Ectodermal cell (in vitro differentiated cells): ENCODE measurements at regions not wholly inside any gene's neighbourhood (a gene's known extent, or its start where the extent isn't known, plus 50 kb on each side); places are given as distances from the start of the nearest gene placed in this dataset.
"Not testable (repeated sequence)": the region's sequence is repeated elsewhere in the genome, so short reads cannot be mapped to it uniquely, and the experiment has no call there.

Experiments used
- H3K27ac ChIP-seq: 2 replicates; pipeline ENCODE4 v1.7.0; 2013; ENCODE audit warnings: mild to moderate bottlenecking, low read depth, low read length; ENCODE audit not compliant: insufficient read depth, poor library complexity, severe bottlenecking
- H3K27me3 ChIP-seq: 2 replicates; pipeline ENCODE4 v1.7.0; 2013; ENCODE audit warnings: mild to moderate bottlenecking, low read length; ENCODE audit not compliant: insufficient read depth, control insufficient read depth, poor library complexity, severe bottlenecking
- H3K36me3 ChIP-seq: one replicate; pipeline ENCODE4 v1.7.0; 2013; ENCODE audit warnings: low read length; ENCODE audit not compliant: control insufficient read depth, insufficient read depth
- H3K4me1 ChIP-seq: one replicate; pipeline ENCODE4 v1.7.0; 2013; ENCODE audit warnings: low read length; ENCODE audit not compliant: control insufficient read depth, insufficient read depth
- H3K4me3 ChIP-seq: 2 replicates; pipeline ENCODE4 v1.7.0; 2013; ENCODE audit warnings: low read depth, low read length, control low read depth; ENCODE audit not compliant: insufficient read depth
- H3K9me3 ChIP-seq: 2 replicates; pipeline ENCODE4 v1.7.0; 2013; ENCODE audit warnings: mild to moderate bottlenecking, low read length, moderate library complexity; ENCODE audit not compliant: control insufficient read depth
- WGBS, 2 experiments: methylation state at CpG; one replicate each; pipeline ENCODE4 v1.1.7; 2013; ENCODE audit warnings: missing lambda C conversion rate in 2 of 2; 5-methylcytosine and 5-hydroxymethylcytosine counted together

GRCh38 chr2:53353135-53354114 is 414.2 kb upstream of the CHAC2 start:
- Histone ChIP-seq H3K27ac (no peak overlapping the region), H3K4me1 (no peaks in the 10 kb centered on the region), H3K27me3 (no peaks in the 10 kb centered on the region), H3K9me3 (no peaks in the 10 kb centered on the region), H3K36me3 (no peaks in the 10 kb centered on the region), H3K4me3 (no peak overlapping the region)
- 73 to 86% methylated on average over 4 of the region's 6 CpGs for WGBS, 2 experiments

GRCh38 chr2:53347269-53347668 is 420.3 kb upstream of the CHAC2 start:
- WGBS, 2 experiments = 92 to 100% methylated on average over 1 to 3 of the region's 3 CpGs

GRCh38 chr2:53342248-53342647 is 425.4 kb upstream of the CHAC2 start:
- Histone ChIP-seq H3K27ac (no peak overlapping the region), H3K36me3 (no peaks in the 10 kb centered on the region), H3K27me3 (no peaks in the 10 kb centered on the region), H3K4me1 (no peaks in the 10 kb centered on the region), H3K9me3 (no peaks in the 10 kb centered on the region), H3K4me3 (no peak overlapping the region)
- 94 to 96% methylated on average over 3 to 4 of the region's 4 CpGs for WGBS, 2 experiments

More at GRCh38 chr2:53347269-53347668, 420.3 kb upstream of the CHAC2 start:
- Histone ChIP-seq H3K9me3 (no peaks in the 10 kb centered on the region), H3K27me3 (no peaks in the 10 kb centered on the region), H3K4me1 (no peaks in the 10 kb centered on the region), H3K27ac (no peak overlapping the region), H3K36me3 (no peaks in the 10 kb centered on the region), H3K4me3 (no peak overlapping the region)

- WGBS, 2 experiments = 85 to 91% methylated on average over 3 to 4 of the region's 4 CpGs
Measured at GRCh38 chr2:53334610-53335009, 433.0 kb upstream of the CHAC2 start.

GRCh38 chr2:53331667-53332066 is 435.9 kb upstream of the CHAC2 start:
- Histone ChIP-seq H3K9me3 (no peaks in the 10 kb centered on the region), H3K27me3 (no peaks in the 10 kb centered on the region), H3K36me3 (no peaks in the 10 kb centered on the region), H3K27ac (no peak overlapping the region), H3K4me3 (no peak overlapping the region), H3K4me1 (no peaks in the 10 kb centered on the region)
- WGBS, 2 experiments = no CpG with 5 or more reads among the region's 2 CpGs

More at GRCh38 chr2:53334610-53335009, 433.0 kb upstream of the CHAC2 start:
- Histone ChIP-seq H3K4me3 (no peak overlapping the region), H3K4me1 (no peaks in the 10 kb centered on the region), H3K27me3 (no peaks in the 10 kb centered on the region), H3K36me3 (no peaks in the 10 kb centered on the region), H3K9me3 (no peaks in the 10 kb centered on the region), H3K27ac (no peak overlapping the region)

- H3K36me3 ChIP-seq = no peaks in the 10 kb centered on the region
- no peaks in the 10 kb centered on the region for H3K4me1 ChIP-seq
- no peak overlapping the region for H3K4me3 ChIP-seq
- 87 to 93% methylated on average over 3 to 5 of the region's 5 CpGs for WGBS, 2 experiments
- H3K9me3 ChIP-seq = no peaks in the 10 kb centered on the region
- no peaks in the 10 kb centered on the region for H3K27me3 ChIP-seq
- H3K27ac ChIP-seq = no peak overlapping the region
Measured at GRCh38 chr2:53317861-53318260, 449.7 kb upstream of the CHAC2 start.

- Histone ChIP-seq H3K9me3 (no peaks in the 10 kb centered on the region), H3K4me1 (no peaks in the 10 kb centered on the region), H3K27me3 (no peaks in the 10 kb centered on the region), H3K27ac (no peak overlapping the region), H3K36me3 (no peaks in the 10 kb centered on the region), H3K4me3 (no peak overlapping the region)
- 85 to 98% methylated on average over 3 of the region's 3 CpGs for WGBS, 2 experiments
Measured at GRCh38 chr2:53315149-53315548, 452.5 kb upstream of the CHAC2 start.

GRCh38 chr2:53314718-53315117 is 452.9 kb upstream of the CHAC2 start:
- no peaks in the 10 kb centered on the region for H3K4me1 ChIP-seq
- H3K27me3 ChIP-seq = no peaks in the 10 kb centered on the region
- H3K4me3 ChIP-seq = no peak overlapping the region
- H3K36me3 ChIP-seq = no peaks in the 10 kb centered on the region
- WGBS, 2 experiments = 95 to 98% methylated on average over 2 of the region's 2 CpGs
- no peak overlapping the region for H3K27ac ChIP-seq
- no peaks in the 10 kb centered on the region for H3K9me3 ChIP-seq

- H3K9me3 ChIP-seq, H3K27me3 ChIP-seq, H3K4me3 ChIP-seq, H3K27ac ChIP-seq, H3K4me1 ChIP-seq, H3K36me3 ChIP-seq: not testable (repeated sequence)
- 90 to 91% methylated on average over 4 of the region's 4 CpGs for WGBS, 2 experiments
Measured at GRCh38 chr2:53313644-53314043, 454.0 kb upstream of the CHAC2 start.

GRCh38 chr2:53312721-53313120 is 454.9 kb upstream of the CHAC2 start:
- Histone ChIP-seq H3K4me3 (no peak overlapping the region), H3K27ac (no peak overlapping the region), H3K36me3 (no peaks in the 10 kb centered on the region), H3K9me3 (no peaks in the 10 kb centered on the region), H3K27me3 (no peaks in the 10 kb centered on the region), H3K4me1 (no peaks in the 10 kb centered on the region)
- 91 to 95% methylated on average over 5 of the region's 5 CpGs for WGBS, 2 experiments
